Pons (tissue), 1 donor: ENCODE measurements at regions not wholly inside any gene's neighbourhood (a gene's known extent, or its start where the extent isn't known, plus 50 kb on each side); places are given as distances from the start of the nearest gene placed in this dataset.
"Not testable (repeated sequence)": the region's sequence is repeated elsewhere in the genome, so short reads cannot be mapped to it uniquely, and the experiment has no call there.

Source experiments
- DNase-seq: peaks from one replicate; pipeline ENCODE4 v3.0.0-alpha.2; 2016; ENCODE audit warnings: low spot score

- no peak for DNase-seq
These were observed 356.4 kb upstream of the NOCT start for GRCh38 chr4:138659037-138659811.

DNA sequence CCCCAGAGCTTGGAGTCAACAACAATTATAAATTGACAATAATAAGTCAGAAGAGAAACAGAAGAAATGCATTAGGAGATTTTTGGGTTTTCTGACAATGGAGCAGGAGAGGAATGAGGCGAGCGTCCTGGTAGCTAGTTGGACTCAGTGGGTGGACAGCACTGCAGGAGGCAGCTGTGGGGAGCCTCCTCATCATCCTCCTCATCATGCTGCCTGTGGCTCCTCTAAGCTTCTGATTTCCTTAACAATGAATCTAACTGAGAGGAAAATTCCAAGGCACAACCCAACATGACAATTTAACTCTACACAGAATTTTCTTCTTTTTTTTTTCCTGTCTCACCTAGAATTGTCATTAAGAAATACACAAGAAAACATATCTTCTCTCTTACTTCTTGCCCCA, 357.1 kb upstream of the NOCT start:
- no peak for DNase-seq

DNA sequence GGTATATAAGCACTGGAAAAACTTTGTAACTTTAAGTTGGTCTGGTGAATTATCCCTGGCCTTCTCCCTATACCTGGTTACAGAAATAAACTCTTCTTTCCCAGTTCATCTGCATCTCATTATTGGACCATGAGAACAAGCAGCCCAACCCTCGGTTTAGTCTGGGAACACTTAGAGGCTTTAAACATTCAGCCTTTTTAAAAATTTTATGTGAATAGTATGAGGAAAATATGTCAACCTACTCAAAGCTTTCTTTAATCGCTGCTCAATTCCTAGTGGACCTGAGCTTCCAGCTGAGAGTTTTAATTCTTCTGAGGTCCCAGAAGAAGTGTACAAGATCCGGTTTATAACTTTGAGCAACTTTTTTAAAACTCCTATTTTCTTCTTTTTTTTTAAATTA, 358.6 kb upstream of the NOCT start:
- no peak for DNase-seq

GRCh38 chr4:138655985-138656384, 359.6 kb upstream of the NOCT start:
- no peak for DNase-seq

DNA sequence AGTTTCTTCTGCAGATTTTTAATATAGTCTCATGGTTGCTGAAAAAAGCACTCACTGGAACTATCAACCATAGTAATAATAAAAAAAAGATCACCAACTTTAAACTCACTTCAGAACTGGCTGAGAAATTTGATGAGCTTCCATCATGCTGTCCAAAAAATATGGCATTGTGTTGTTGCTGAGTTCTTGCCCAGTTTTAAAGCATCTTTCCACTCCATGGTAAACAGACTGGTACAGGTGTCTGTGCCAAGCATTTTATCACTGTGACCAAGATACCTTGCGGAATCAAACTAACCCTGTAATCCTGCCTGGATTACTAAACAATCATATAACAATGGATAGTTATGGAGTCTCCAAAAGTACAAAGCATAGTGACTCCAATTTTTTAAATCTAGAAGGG, 360.3 kb upstream of the NOCT start:
- no peak for DNase-seq

- no peak for DNase-seq
These were observed 364.6 kb upstream of the NOCT start for GRCh38 chr4:138650929-138651448.

GRCh38 chr4:138650495-138650894, 365.1 kb upstream of the NOCT start:
- DNase-seq: no peak

- no peak for DNase-seq
These were observed 368.1 kb upstream of the NOCT start for GRCh38 chr4:138647433-138647832.

DNA sequence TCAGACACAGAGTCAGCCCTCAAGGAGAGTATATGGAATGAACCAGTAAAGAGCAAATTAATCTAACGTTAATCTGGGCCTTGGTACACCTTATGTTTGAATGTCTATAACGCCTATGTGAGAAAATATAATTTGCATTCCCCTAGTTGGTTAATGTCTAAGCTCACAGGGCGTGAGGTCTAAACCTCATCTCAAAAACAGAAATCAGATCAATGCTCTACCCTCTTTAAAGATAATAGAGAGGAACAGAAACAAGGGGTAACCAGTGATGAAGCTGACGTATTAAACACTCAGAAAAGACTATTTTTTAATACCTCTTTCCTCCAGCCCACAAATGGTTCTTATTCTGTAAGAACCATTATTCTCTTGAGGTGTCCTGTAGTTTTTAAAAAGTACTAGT, 369.2 kb upstream of the NOCT start:
- no peak for DNase-seq

- DNase-seq: no peak
These were observed 370.3 kb upstream of the NOCT start for GRCh38 chr4:138645289-138645688.

GRCh38 chr4:138644322-138644721, 371.3 kb upstream of the NOCT start:
- no peak for DNase-seq

DNA sequence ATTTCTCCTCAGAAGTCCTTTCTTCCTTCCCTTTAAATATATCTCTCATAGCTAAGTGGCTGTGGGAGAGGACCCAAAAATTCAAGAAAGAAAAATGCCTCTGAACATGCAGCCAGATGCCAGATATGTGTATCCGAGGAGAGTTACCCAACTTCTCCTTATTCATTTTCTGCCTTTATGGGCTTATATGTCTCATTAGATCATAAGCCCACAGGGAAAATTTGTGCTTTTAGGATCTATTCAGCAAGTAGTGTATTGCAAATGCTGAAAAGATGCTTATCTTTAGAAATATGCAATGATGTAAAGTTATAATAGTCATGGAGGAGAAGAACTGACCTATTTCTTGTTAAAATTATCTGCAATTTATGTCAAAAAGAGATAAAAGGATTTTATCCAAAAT, 371.8 kb upstream of the NOCT start:
- no peak for DNase-seq

GRCh38 chr4:138639018-138639741, 376.4 kb upstream of the NOCT start:
- no peak for DNase-seq

GRCh38 chr4:138636781-138637180, 378.8 kb upstream of the NOCT start:
- no peak for DNase-seq

- DNase-seq: no peak
These were observed 380.7 kb upstream of the NOCT start for GRCh38 chr4:138634915-138635314.

DNA sequence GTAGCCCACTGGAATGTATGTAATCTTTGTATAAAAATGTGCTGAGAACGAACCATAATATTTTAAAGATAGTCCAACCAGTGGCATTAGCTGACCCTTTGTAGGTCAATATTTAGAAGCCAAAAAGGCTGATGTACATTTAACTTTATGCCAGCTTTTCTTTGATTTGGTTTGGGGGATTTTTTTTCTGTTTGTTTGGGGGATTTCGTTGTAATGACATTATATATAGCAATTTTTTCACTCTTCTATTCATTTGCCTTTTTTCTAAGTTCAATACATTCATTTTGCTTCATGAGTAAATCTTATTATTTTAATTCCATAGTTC, 382.0 kb upstream of the NOCT start:
- no peak for DNase-seq

DNA sequence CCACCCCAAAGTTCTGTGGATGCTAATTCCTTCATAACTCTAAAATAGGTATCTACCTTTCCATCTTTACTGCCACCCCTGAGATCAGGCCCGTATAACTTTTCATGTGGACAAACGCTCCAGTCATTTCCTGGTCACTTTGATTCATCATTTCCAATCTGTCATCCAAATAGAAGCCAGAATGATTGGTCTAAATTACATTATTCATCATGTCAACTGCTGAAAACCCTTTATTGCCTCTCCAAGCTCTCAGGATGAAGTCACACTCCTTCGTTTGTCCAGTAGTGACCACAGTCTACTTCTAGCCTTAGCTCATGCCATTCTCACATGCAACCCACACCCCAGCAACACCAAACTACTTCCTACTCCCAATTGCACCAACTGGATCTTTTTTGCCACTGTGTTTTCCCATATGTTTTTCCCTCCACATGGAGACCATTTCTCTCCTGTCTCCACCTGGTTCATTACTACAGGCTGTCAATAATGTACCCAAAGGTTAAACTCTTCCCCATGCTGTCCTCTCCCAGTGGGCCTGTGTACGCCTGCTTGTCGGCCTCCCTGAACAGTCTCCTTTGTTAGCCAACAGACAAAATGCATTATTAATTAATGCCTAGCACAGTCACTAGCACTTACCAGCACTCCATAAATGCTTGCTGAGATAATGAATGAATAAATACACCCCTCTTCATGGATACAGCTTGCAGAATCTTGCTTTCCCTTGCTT, 382.6 kb upstream of the NOCT start:
- no peak for DNase-seq

- DNase-seq: no peak
These were observed 384.9 kb upstream of the NOCT start for GRCh38 chr4:138630666-138631065.

DNA sequence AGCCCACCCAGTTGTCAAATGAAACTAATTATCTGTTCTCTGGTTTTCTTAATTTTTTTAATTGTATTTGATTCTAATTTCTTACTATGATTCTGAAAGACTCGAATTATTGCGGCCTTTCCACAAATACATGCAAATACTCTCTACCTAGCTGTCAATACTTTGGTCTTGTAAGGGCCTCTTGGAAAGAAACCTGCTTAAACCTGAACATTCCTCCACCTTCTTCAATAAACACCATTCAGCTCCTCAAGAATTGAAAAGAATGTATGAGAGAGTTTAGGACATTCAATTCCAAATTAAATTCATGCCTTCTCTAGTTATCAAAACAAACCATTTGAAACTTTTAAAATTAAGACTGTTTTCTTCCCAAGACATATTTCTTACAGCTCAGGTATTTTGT, 385.9 kb upstream of the NOCT start:
- DNase-seq: no peak

- DNase-seq: no peak
These were observed 384.9 kb upstream of the SLC7A11 start for GRCh38 chr4:138627096-138627495.

- not testable (repeated sequence) for DNase-seq
These were observed 380.2 kb upstream of the SLC7A11 start for GRCh38 chr4:138622362-138622761.

DNA sequence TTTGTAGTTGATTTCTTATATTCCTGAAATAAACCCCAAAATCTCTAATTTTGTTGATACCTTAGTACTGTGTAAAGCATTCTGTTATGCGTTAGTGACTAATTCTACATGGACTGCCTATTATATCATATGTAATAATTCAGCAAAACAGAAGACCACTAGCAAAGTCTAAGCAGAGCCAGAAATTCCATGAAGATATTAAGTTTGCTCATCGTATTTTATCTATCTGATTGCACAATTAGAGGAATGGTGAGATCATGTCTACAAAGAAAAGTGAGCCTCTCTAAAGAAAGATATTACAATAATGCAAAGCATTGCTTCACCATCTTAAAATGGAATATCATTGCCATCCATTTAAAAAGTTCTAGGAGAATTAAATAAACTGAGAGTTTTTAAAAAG, 374.6 kb upstream of the SLC7A11 start:
- no peak for DNase-seq
